Sigmoid colon (tissue), 6 donors: ENCODE measurements at regions not wholly inside any gene's neighbourhood (a gene's known extent, or its start where the extent isn't known, plus 50 kb on each side); places are given as distances from the start of the nearest gene placed in this dataset.
A peak's percentile ranks its signal among the peaks of the same experiment; 100 is the strongest.

Source experiments
- DNase-seq: peaks from one replicate; pipeline ENCODE4 v3.0.0-alpha.2; 2019
- H3K27ac ChIP-seq, 4 donors: fragments of 200-600 bp; sonication (generic); one replicate each; pipeline ENCODE4 v1.5.1; 2016 to 2019; ENCODE audit warnings: mild to moderate bottlenecking in 1 of 4
- H3K27me3 ChIP-seq, 3 donors: fragments of 200-600 bp; sonication (generic); one replicate each; pipeline ENCODE4 v1.5.1; 2019; ENCODE audit warnings: mild to moderate bottlenecking in 1 of 3
- H3K36me3 ChIP-seq, 4 donors: fragments of 200-600 bp; sonication (generic); one replicate each; pipeline ENCODE4 v1.5.1; 2016 to 2019
- H3K4me1 ChIP-seq, 4 donors: fragments of 200-600 bp; sonication (generic); one replicate each; pipeline ENCODE4 v1.5.1; 2017 to 2019
- H3K4me3 ChIP-seq, 4 donors: fragments of 200-600 bp; sonication (generic); one replicate each; pipeline ENCODE4 v1.5.1; 2017 to 2019; ENCODE audit warnings: mild to moderate bottlenecking in 2 of 4, moderate library complexity in 1 of 4
- H3K9me3 ChIP-seq, 4 donors: fragments of 200-600 bp in 3 of 4; sonication (generic) in 3 of 4; one replicate each; pipeline versions ENCODE4 v1.5.1 to v1.6.1; 2013 to 2019
- EP300 ChIP-seq, 4 donors: sonication (generic); formaldehyde crosslinking; IDR thresholded peaks; one replicate each; pipeline ENCODE4 v1.6.1; 2017; ENCODE audit warnings: antibody characterized with exemption in 4 of 4
- POLR2A ChIP-seq, 2 donors: fragments of 450-650 bp; IDR thresholded peaks; one replicate each; pipeline ENCODE4 v1.6.1; 2016; ENCODE audit warnings: antibody characterized with exemption in 2 of 2, mild to moderate bottlenecking in 2 of 2, moderate library complexity in 2 of 2
- POLR2AphosphoS5 ChIP-seq, 4 donors: sonication (generic); formaldehyde crosslinking; IDR thresholded peaks; one replicate each; pipeline ENCODE4 v1.6.1; 2017; ENCODE audit warnings: antibody characterized with exemption in 4 of 4
- WGBS, 2 donors: extraction: QIAGEN DNeasy Blood & Tissue Kit; methylation state at CpG; one replicate each; pipeline ENCODE4 v1.1.7; 2013; 5-methylcytosine and 5-hydroxymethylcytosine counted together
- intact Hi-C: fragments of 100-400 bp; cut with DNase I; formaldehyde crosslinking; loops from one replicate; pipeline ENCODE4 v1.15.1; 2023
- TF ChIP-seq, protein P1 (sequence below), 4 experiments: fragments of 450-650 bp in 3 of 4; fragments of 200-600 bp in 1 of 4; IDR thresholded peaks; one replicate each; pipeline ENCODE4 v1.5.1; 2016 to 2019; ENCODE audit warnings: antibody characterized with exemption in 4 of 4, mild to moderate bottlenecking in 3 of 4, moderate library complexity in 2 of 4
- donor health status: healthy with polysubstance abuse.
- donor health status: healthy.

DNA sequence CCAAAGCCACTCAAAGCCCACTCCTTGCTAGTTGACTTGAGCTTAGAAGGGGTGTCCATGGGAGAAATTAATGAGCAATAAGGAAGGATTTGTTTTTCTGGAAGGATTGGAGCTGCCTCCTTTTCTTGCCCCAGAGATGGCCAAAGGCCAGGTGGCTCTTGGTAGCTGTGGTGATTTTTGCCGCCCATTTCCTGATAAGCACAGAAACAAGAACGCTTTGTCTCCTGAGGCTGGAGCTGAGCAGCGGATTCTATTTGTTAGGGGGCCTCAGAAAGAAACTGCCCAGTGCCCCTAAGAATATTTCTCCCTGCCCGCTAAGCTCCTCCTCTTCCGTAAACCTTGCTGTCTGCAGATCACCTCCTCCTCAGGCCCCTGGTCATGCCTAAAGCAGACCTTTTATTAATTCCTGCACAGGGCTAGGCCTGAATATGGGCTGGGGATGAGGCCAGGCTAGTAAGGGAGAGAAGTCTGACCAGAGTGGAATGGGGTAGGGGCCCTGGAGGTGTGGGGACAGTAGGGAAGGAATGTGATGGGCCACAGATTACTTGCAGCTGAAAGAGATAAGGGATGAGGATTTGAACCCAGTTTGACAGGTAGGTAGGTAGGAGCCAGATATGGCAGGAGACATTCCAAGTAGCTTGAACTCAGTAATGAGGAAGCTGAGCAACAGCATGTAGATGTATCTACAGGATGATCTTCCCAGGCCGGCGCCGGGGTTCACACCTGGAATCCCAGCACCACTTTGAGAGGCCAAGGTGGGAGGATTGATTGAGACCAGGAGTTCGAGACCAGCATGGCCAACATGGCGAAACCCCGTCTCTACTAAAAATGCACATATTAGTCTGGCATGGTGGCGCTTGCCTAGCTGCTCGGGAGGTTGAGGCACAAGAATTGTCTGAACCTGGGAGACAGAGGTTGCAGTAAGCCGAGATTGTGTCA lies 71.2 kb upstream of the NAA20 start:
- Histone ChIP-seq H3K27ac (peak overlapping the region in 3 of 4 donors; percentile 10 to 38 (median 19)), H3K27me3 (no peaks in the 10 kb centered on the region), H3K9me3 (no peaks in the 10 kb centered on the region), H3K36me3 (peaks cover 0 to 13% (median 6%) of the 10 kb centered on the region in 4 donors), H3K4me1 (peaks cover 0 to 22% (median 15%) of the 10 kb centered on the region in 4 donors), H3K4me3 (no peak overlapping the region)
- 69 to 83% methylated on average over 14 of the region's 14 CpGs for WGBS, 2 donors
- no peak for TF ChIP-seq POLR2AphosphoS5 (IDR thresholded peaks at IDR 0.05)
- no peak for TF ChIP-seq EP300 (IDR thresholded peaks at IDR 0.05)
- no peak for TF ChIP-seq POLR2A (IDR thresholded peaks at IDR 0.05)
- TF ChIP-seq, protein P1, sequence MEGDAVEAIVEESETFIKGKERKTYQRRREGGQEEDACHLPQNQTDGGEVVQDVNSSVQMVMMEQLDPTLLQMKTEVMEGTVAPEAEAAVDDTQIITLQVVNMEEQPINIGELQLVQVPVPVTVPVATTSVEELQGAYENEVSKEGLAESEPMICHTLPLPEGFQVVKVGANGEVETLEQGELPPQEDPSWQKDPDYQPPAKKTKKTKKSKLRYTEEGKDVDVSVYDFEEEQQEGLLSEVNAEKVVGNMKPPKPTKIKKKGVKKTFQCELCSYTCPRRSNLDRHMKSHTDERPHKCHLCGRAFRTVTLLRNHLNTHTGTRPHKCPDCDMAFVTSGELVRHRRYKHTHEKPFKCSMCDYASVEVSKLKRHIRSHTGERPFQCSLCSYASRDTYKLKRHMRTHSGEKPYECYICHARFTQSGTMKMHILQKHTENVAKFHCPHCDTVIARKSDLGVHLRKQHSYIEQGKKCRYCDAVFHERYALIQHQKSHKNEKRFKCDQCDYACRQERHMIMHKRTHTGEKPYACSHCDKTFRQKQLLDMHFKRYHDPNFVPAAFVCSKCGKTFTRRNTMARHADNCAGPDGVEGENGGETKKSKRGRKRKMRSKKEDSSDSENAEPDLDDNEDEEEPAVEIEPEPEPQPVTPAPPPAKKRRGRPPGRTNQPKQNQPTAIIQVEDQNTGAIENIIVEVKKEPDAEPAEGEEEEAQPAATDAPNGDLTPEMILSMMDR (IDR thresholded peaks at IDR 0.05), result no peak
- intact Hi-C loops, result no loop called here
- no peak for DNase-seq

DNA sequence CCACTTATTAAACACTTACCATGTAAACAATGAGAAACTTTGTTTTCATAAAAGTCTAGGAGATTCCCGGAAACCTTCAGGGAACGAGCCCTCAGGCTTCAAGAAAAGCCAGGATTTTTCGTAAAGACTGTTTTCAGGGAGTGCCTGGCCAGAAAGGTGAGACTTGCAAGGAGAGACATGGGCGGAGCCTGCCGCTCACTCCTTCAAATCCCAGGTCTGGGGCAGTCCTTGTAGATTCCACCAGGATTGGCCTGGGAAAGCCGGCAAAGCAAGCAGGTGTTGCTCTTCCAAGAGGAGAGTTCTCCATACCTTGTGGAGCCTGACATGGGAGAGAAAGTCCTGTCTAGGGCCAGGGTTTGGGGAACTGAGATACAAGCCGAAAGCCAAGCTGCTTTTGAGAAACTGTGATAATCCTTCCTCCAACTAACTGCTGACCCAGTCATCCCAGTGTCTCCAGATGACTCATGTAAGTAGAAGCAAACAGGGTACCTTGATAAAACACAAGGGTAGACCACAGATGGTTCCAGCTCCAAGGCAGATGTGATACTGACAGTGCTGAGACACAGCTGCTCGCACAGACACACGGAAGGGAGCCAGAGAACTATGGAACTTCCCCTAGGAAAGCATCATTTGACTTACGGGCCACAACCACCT lies 69.4 kb upstream of the NAA20 start:
- Histone ChIP-seq H3K27me3 (no peaks in the 10 kb centered on the region), H3K4me3 (no peak overlapping the region), H3K9me3 (no peaks in the 10 kb centered on the region), H3K27ac (no peak overlapping the region), H3K36me3 (peaks cover 0 to 18% (median 2%) of the 10 kb centered on the region in 4 donors), H3K4me1 (peaks cover 0 to 22% (median 14%) of the 10 kb centered on the region in 4 donors)
- TF ChIP-seq, protein P1 (IDR thresholded peaks at IDR 0.05), result no peak
- no peak for TF ChIP-seq POLR2A (IDR thresholded peaks at IDR 0.05)
- TF ChIP-seq POLR2AphosphoS5 (IDR thresholded peaks at IDR 0.05), result no peak
- TF ChIP-seq EP300 (IDR thresholded peaks at IDR 0.05), result no peak
- DNase-seq, result no peak
- intact Hi-C loops, result no loop called here
- 68 to 82% methylated on average over 10 of the region's 10 CpGs for WGBS, 2 donors

DNA sequence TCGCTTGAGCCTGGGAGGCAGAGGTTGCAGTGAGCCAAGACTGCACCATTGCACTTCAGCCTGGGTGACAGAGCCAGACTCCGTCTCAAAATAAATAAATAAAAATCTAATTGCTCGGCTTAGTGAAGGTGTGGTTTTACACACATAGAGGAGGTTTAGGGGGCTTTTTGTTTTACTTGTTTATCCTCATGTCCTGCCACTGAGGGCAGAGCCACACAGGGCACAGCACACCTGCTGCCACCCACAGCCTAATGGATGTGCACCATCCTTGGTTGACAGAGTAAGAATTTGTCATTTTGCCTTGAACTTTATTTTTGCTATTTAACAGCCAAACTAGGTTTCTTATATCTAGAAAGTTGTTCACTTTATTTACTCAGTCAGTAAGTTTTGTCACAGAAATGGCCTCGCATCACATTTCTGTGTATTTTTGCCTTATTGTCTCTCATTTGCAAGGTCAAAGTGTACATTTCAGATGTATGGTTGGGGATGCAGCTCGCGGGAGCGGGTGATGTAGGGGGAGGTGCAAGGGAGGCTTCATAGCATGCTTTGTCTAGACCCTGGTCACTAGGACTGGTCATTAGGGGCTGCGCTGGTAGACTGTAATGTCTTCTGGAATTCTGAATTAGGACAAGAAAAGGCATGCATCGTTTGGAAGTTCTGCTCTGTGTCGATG lies 67.8 kb upstream of the NAA20 start:
- Histone ChIP-seq H3K27ac (no peak overlapping the region), H3K27me3 (no peaks in the 10 kb centered on the region), H3K4me1 (peaks cover 0 to 19% (median 11%) of the 10 kb centered on the region in 4 donors), H3K36me3 (peaks cover 0 to 18% (median 2%) of the 10 kb centered on the region in 4 donors), H3K9me3 (no peaks in the 10 kb centered on the region), H3K4me3 (no peak overlapping the region)
- TF ChIP-seq POLR2AphosphoS5 (IDR thresholded peaks at IDR 0.05), result no peak
- TF ChIP-seq, protein P1 (IDR thresholded peaks at IDR 0.05), result no peak
- TF ChIP-seq POLR2A (IDR thresholded peaks at IDR 0.05), result no peak
- no peak for TF ChIP-seq EP300 (IDR thresholded peaks at IDR 0.05)
- intact Hi-C loops, result no loop called here
- WGBS, 2 donors, result 75 to 88% methylated on average over 10 of the region's 10 CpGs
- DNase-seq, result no peak

DNA sequence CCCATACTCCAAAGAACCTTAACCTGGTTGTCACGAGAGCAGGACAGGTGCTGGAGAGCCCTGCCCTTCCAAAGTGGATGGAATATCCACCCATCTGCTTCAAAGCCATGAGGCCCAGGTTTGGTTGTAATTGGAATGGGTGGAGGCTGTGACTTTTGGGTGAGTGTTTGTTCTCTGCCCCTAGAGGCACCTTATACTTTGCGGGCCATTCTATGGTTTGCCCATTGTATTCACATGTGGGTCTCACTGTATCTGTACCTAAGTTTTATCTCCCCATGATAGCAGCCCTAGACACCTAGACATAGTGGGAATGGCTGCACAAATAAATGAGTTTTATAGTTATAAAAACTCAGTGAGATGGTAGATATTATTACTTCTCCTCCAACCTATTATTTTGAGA lies 67.1 kb upstream of the NAA20 start:
- no peak overlapping the region for H3K4me3 ChIP-seq
- H3K36me3 ChIP-seq, result peaks cover 0 to 18% (median 2%) of the 10 kb centered on the region in 4 donors
- H3K9me3 ChIP-seq, result no peaks in the 10 kb centered on the region
- 91 to 97% methylated on average over 2 of the region's 2 CpGs for WGBS, 2 donors
- no peaks in the 10 kb centered on the region for H3K27me3 ChIP-seq
- intact Hi-C loops, result no loop called here
- no peak for TF ChIP-seq EP300 (IDR thresholded peaks at IDR 0.05)
- TF ChIP-seq POLR2AphosphoS5 (IDR thresholded peaks at IDR 0.05), result no peak
- TF ChIP-seq, protein P1 (IDR thresholded peaks at IDR 0.05), result no peak
- TF ChIP-seq POLR2A (IDR thresholded peaks at IDR 0.05), result no peak
- peaks cover 0 to 11% (median 4%) of the 10 kb centered on the region in 4 donors for H3K4me1 ChIP-seq
- no peak overlapping the region for H3K27ac ChIP-seq
- DNase-seq, result no peak
